ENCODE measurements at regions not wholly inside any gene's neighbourhood (a gene's known extent, or its start where the extent isn't known, plus 50 kb on each side); places are given as distances from the start of the nearest gene placed in this dataset.
"Not testable (repeated sequence)": the region's sequence is repeated elsewhere in the genome, so short reads cannot be mapped to it uniquely, and the experiment has no call there.

DNA sequence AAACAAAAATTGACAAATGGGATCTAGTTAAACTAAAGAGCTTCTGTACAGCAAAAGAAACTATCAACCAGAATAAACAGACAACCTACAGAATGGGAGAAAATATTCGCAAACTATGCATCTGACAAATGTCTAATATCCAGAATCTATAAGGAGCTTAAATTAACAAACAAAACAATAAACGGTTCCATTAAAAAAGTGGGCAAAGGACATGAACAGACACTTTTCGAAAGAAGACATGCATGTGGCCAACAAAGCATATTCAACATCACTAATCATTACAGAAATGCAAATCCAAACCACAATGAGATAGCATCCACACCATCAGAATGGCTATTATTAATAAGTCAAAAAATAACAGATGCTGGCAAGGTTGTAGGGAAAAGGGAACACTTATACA is 50.5 kb upstream of the MED13L start:
- DNase-seq = not testable (repeated sequence)

GRCh38 chr12:116331876-116332275 is 54.4 kb upstream of the MED13L start:
- DNase-seq = no peak

- DNase-seq = no peak
These were observed 55.4 kb upstream of the MED13L start for GRCh38 chr12:116332705-116333380.

DNA sequence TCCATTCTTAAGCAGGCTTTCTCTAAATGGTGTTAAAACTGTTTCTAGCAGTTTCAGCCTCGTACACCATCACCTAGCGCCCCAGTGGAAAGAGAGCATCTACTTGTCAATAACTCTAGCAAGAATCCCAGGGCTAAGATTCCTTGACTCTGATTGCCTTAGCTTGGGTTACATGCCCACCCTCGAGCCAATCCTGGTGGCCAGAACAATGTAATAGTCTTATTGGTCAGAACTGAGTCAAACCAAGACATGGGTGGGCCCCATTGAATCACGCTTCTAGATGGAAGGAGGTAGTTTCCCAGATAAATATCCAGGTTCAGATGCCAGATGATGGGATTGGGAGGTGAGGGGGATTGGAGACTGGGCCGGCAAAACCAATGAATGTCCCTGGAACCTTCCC is 55.9 kb upstream of the MED13L start:
- DNase-seq = no peak

DNA sequence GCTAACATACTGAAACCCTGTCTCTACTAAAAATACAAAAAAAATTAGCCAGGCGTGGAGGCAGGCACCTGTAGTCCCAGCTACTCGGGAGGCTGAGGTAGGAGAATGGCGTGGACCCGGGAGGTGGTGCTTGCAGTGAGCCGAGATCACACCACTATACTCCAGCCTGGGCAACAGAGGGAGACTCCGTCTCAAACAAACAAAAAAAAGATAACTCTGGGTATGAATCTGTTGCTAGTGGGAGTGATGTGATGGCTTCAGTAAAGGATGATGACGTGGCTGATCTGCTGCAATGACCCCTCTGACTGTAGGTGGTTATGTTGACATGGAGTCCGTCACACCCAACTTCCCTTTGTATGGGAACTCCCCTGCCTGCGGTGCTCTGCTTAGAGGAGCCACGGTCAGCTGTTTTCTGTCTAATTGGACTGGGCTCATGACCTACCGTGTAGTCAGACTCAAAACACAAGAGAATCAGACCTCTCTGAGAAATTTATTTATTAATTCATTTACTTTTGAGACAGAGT is 59.1 kb upstream of the MED13L start:
- DNase-seq = peak; percentile 5

GRCh38 chr12:116337312-116337711 is 59.8 kb upstream of the MED13L start:
- no peak for DNase-seq

- DNase-seq = no peak
These were observed 60.8 kb upstream of the MED13L start for GRCh38 chr12:116338064-116338846.

- DNase-seq = no peak
These were observed 61.6 kb upstream of the MED13L start for GRCh38 chr12:116339062-116339461.

- DNase-seq = no peak
These were observed 62.4 kb upstream of the MED13L start for GRCh38 chr12:116339800-116340371.

GRCh38 chr12:116343331-116343884 is 65.9 kb upstream of the MED13L start:
- DNase-seq = no peak

DNA sequence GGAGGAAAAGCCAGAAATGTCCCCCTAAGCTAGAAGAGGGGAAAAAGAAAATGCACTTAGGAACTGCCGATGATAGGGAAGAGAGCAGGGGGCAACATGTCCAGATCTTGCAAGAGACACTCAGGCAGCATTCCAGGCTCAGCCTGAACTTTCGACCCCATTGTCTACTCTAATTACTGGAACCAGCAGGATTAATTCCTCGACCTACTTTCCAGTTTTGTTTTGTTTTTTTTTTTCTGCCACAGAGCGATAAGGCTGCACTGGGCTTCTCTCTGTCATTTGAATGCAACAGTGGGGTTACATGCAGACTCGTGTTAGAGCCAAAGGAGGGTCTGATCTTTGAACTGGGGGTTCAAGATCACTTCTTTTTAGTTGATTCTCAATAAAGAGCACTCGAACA is 68.7 kb upstream of the MED13L start:
- no peak for DNase-seq

DNA sequence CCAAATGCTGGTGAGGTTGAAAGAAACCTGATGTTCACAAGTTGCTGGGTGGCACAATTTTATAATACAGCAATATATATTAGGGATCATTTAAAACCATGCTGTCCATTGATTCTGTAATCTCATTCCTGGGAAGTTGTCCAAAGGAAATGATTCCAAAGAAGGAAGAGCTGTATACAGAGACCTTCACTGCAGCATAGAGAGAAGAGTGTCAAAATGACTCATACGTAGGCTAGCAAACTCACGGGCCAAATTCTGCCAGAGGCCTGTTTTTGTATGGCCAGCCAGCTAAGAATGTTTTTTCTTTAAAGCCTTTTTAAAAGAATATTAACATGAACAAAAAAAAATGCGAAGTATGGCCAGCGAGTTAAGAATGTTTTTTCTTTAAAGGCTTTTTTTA is 69.2 kb upstream of the MED13L start:
- no peak for DNase-seq

GRCh38 chr12:116347265-116347664 is 69.8 kb upstream of the MED13L start:
- DNase-seq = no peak

GRCh38 chr12:116352315-116352835 is 74.9 kb upstream of the MED13L start:
- DNase-seq = no peak

GRCh38 chr12:116353958-116354357 is 76.5 kb upstream of the MED13L start:
- DNase-seq = no peak

DNA sequence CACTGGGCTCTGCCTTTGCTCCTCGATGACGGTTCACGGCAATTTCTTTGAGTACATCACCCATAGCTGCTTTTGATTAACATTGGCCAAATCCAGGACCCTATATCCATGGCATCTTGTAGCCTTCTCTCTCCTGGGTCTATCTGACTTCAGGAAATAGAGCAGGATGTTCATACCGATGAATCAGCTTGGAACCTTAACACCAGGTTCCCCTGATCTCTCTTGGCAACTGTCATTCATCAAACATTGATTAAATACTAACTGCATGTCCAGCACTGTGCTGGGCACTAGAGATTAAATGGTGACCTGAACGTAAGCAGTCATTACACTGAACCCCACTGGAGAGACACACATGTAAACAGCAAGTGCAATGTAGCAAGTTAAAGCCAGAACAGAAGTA is 77.0 kb upstream of the MED13L start:
- no peak for DNase-seq

GRCh38 chr12:116354950-116355783 is 77.7 kb upstream of the MED13L start:
- no peak for DNase-seq

GRCh38 chr12:116358536-116358892 is 81.0 kb upstream of the MED13L start:
- DNase-seq = no peak

GRCh38 chr12:116358893-116359761 is 81.6 kb upstream of the MED13L start:
- DNase-seq = peak; percentile 68

- no peak for DNase-seq
These were observed 83.3 kb upstream of the MED13L start for GRCh38 chr12:116360579-116361413.
